IMR-90 (cell line): ENCODE measurements at regions not wholly inside any gene's neighbourhood (a gene's known extent, or its start where the extent isn't known, plus 50 kb on each side); places are given as distances from the start of the nearest gene placed in this dataset.

ENCODE experiments used
- ATAC-seq: fragments of 200-7000 bp; cut with Tn5 transposase; 2 replicates; pipeline ENCODE4 v1.9.1; 2020; ENCODE audit warnings: low read depth, mild to moderate bottlenecking, moderate library complexity
- BruUV-seq: library from RNA; stranded (reverse); fragments of 400-500 nt; replicated peaks from 2 replicates; lab custom pipeline; 2021; lab: Mats Ljungman, UMichigan
- CTCF ChIA-PET: fragments of 300-600 bp; formaldehyde crosslinking; extraction: SDS; loops from one replicate; lab custom pipeline; 2021; ENCODE audit warnings: antibody characterized with exemption; lab: Yijun Ruan, JAX
- POLR2A ChIA-PET: fragments of 300-600 bp; sonication (Branson Sonifier 250); formaldehyde crosslinking; loops from one replicate; lab custom pipeline; 2022; ENCODE audit warnings: antibody characterized with exemption; ENCODE audit not compliant: unreplicated experiment; lab: Charles Lee
- DNase-seq: peaks from one replicate; pipeline ENCODE4 v3.0.0; 2013
- H2AFZ ChIP-seq: replicated peaks from 2 replicates; pipeline ENCODE3; 2013; ENCODE audit warnings: low read length, mild to moderate bottlenecking; ENCODE audit not compliant: poor library complexity
- H2AK5ac ChIP-seq: 2 replicates; pipeline ENCODE4 v1.6.1; 2013; ENCODE audit warnings: low read depth, low read length, inconsistent platforms
- H2AK9ac ChIP-seq: replicated peaks from 2 replicates; pipeline ENCODE3; 2013; ENCODE audit warnings: mild to moderate bottlenecking, low read depth, low read length, moderate library complexity; ENCODE audit not compliant: poor library complexity
- H2BK120ac ChIP-seq: 2 replicates; pipeline ENCODE4 v1.6.1; 2013; ENCODE audit warnings: low read depth, low read length, inconsistent platforms
- H2BK15ac ChIP-seq: 3 replicates; pipeline ENCODE4 v1.6.1; 2013; ENCODE audit warnings: low read depth, low read length, inconsistent platforms
- H2BK20ac ChIP-seq: 2 replicates; pipeline ENCODE4 v1.6.1; 2013; ENCODE audit warnings: low read depth, mild to moderate bottlenecking, inconsistent platforms, low read length, moderate library complexity
- H2BK5ac ChIP-seq: 2 replicates; pipeline ENCODE4 v1.6.1; 2013; ENCODE audit warnings: mild to moderate bottlenecking, low read depth, low read length, inconsistent platforms; ENCODE audit not compliant: poor library complexity, severe bottlenecking
- H3K14ac ChIP-seq: replicated peaks from 2 replicates; pipeline ENCODE4 v1.6.1; 2013; ENCODE audit warnings: low read depth, low read length, inconsistent platforms
- H3K18ac ChIP-seq: 2 replicates; pipeline ENCODE4 v1.6.1; 2013; ENCODE audit warnings: low read depth, low read length, control low read depth
- H3K23ac ChIP-seq: 2 replicates; pipeline ENCODE4 v1.6.1; 2013; ENCODE audit warnings: low read depth, low read length, inconsistent platforms
- H3K27ac ChIP-seq: 2 replicates; pipeline ENCODE4 v1.5.1; 2013; ENCODE audit warnings: mild to moderate bottlenecking, control low read depth, low read length; ENCODE audit not compliant: insufficient read depth
- H3K27me3 ChIP-seq: 2 replicates; pipeline ENCODE4 v1.6.1; 2013; ENCODE audit warnings: low read length; ENCODE audit not compliant: control insufficient read depth, insufficient read depth
- H3K36me3 ChIP-seq: 2 replicates; pipeline ENCODE4 v1.6.1; 2013; ENCODE audit warnings: low read length, mixed read lengths; ENCODE audit not compliant: control insufficient read depth, insufficient read depth
- H3K4ac ChIP-seq: 2 replicates; pipeline ENCODE4 v1.6.1; 2013; ENCODE audit warnings: low read depth, low read length, inconsistent platforms
- H3K4me1 ChIP-seq: 2 replicates; pipeline ENCODE4 v1.6.1; 2013; ENCODE audit warnings: low read length, mixed read lengths; ENCODE audit not compliant: control insufficient read depth, insufficient read depth
- H3K4me2 ChIP-seq: 2 replicates; pipeline ENCODE4 v1.6.1; 2013; ENCODE audit warnings: low read depth, mild to moderate bottlenecking, control low read depth, low read length, moderate library complexity
- H3K4me3 ChIP-seq: 2 replicates; pipeline ENCODE4 v1.5.1; 2013; ENCODE audit warnings: low read depth, mild to moderate bottlenecking, control low read depth, low read length, moderate library complexity; ENCODE audit not compliant: insufficient read depth
- H3K56ac ChIP-seq: 2 replicates; pipeline ENCODE4 v1.6.1; 2013; ENCODE audit warnings: low read length, inconsistent platforms; ENCODE audit not compliant: insufficient read depth; ENCODE audit errors: extremely low read depth
- H3K79me1 ChIP-seq, 2 experiments: 2 replicates each; pipeline ENCODE4 v1.6.1; 2013; ENCODE audit warnings: low read length in 2 of 2, inconsistent platforms in 1 of 2, low read depth in 1 of 2
- H3K9ac ChIP-seq: 2 replicates; pipeline ENCODE4 v1.6.1; 2013; ENCODE audit warnings: low read depth, low read length, control low read depth
- H3K9me1 ChIP-seq: 2 replicates; pipeline ENCODE4 v1.6.1; 2013; ENCODE audit warnings: low read length, inconsistent platforms; ENCODE audit not compliant: insufficient read depth
- H3K9me3 ChIP-seq: 2 replicates; pipeline ENCODE4 v1.6.1; 2013; ENCODE audit warnings: low read length; ENCODE audit not compliant: control insufficient read depth, insufficient read depth
- H4K20me1 ChIP-seq: 2 replicates; pipeline ENCODE4 v1.6.1; 2013; ENCODE audit warnings: low read length, inconsistent platforms; ENCODE audit not compliant: insufficient read depth
- H4K5ac ChIP-seq: 2 replicates; pipeline ENCODE4 v1.6.1; 2013; ENCODE audit warnings: mild to moderate bottlenecking, low read depth, low read length, control low read depth
- H4K8ac ChIP-seq, 2 experiments: 2 replicates each; pipeline ENCODE4 v1.6.1; 2013; ENCODE audit warnings: low read depth in 2 of 2, low read length in 2 of 2, control low read depth in 1 of 2, inconsistent platforms in 1 of 2
- H4K91ac ChIP-seq: 2 replicates; pipeline ENCODE4 v1.6.1; 2013; ENCODE audit warnings: low read depth, low read length, inconsistent platforms; ENCODE audit not compliant: insufficient read depth
- CEBPB ChIP-seq: IDR thresholded peaks from 2 replicates; pipeline ENCODE4 v1.6.1; 2012; ENCODE audit warnings: low read depth, low read length, improper control_type of control experiment
- WGBS, 2 experiments: methylation state at CpG; one replicate each; pipeline versions ENCODE4 v1.1.5 to v1.1.7; 2013; ENCODE audit warnings: missing lambda C conversion rate in 2 of 2; ENCODE audit not compliant: insufficient read length in 1 of 2; ENCODE audit errors: extremely low coverage in 2 of 2; 5-methylcytosine and 5-hydroxymethylcytosine counted together
- dilution Hi-C: fragments of 300-500 bp; cut with HindIII; formaldehyde crosslinking; loops from one replicate; pipeline ENCODE4 v1.14.3; 2018; ENCODE audit warnings: low sequenced_read_pairs; ENCODE audit not compliant: unreplicated experiment
- in situ Hi-C: fragments of 300-500 bp; cut with MboI; formaldehyde crosslinking; loops from 3 replicates; pipeline ENCODE4 v1.14.3; 2019; ENCODE audit warnings: low sequenced_read_pairs, inconsistent platforms, mixed read lengths
- intact Hi-C: fragments of 100-400 bp; cut with micrococcal nuclease; formaldehyde crosslinking; loops from 2 replicates; pipeline ENCODE4 v1.10.0; 2022

DNA sequence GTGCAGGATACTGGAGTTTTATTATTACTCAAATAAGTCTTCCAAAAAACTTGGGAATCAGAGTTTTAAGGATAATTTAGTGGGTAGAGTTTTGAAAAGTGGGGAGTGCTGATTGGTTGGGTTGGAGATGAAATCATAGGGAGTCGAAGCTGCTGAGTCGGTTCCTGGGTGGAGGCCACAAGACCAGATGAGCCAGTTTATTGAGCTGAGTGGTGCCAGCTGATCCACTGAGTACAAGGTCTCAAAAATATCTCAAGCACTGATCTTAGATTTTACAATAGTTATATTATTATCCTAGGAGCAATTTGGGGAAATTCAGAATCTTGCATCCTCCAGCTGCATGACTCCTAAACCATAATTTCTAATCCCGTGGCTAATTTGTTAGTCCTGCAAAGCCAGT lies 804.9 kb upstream of the SEMA6A start:
- Histone ChIP-seq H4K20me1 (no peaks in the 10 kb centered on the region), H2AFZ (no peak overlapping the region), H3K14ac (no peak overlapping the region), H2AK5ac (no peak overlapping the region), H3K79me1 (no peaks in the 10 kb centered on the region), H2BK20ac (no peak overlapping the region), H3K23ac (no peak overlapping the region), H3K9me3 (peaks cover 9% of the 10 kb centered on the region), H4K91ac (no peak overlapping the region), H4K5ac (no peak overlapping the region), H3K36me3 (no peaks in the 10 kb centered on the region), H4K8ac (no peak overlapping the region), H3K4ac (no peak overlapping the region), H3K4me2 (no peak overlapping the region), H3K27ac (no peak overlapping the region), H3K9me1 (no peaks in the 10 kb centered on the region), H2BK15ac (no peak overlapping the region), H2BK5ac (no peak overlapping the region), H3K18ac (no peak overlapping the region), H3K56ac (no peak overlapping the region), H2BK120ac (no peak overlapping the region), H3K4me3 (no peak overlapping the region), H3K4me1 (no peaks in the 10 kb centered on the region), H3K9ac (no peak overlapping the region), H2AK9ac (no peak overlapping the region), H3K27me3 (no peaks in the 10 kb centered on the region)
- intact Hi-C loops (no loop called here), dilution Hi-C loops (no loop called here), in situ Hi-C loops (no loop called here)
- DNase-seq (no peak), ATAC-seq (no peak)
- no CpG with 5 or more reads among the region's 3 CpGs for WGBS, 2 experiments
- no peak for TF ChIP-seq CEBPB
- POLR2A ChIA-PET = no interaction called here
- no TSS peak for BruUV-seq
- CTCF ChIA-PET = no interaction called here
